Endometrium (tissue), 2 donors: ENCODE measurements at regions not wholly inside any gene's neighbourhood (a gene's known extent, or its start where the extent isn't known, plus 50 kb on each side); places are given as distances from the start of the nearest gene placed in this dataset.
"Not testable (repeated sequence)": the region's sequence is repeated elsewhere in the genome, so short reads cannot be mapped to it uniquely, and the experiment has no call there.

ENCODE experiments used
- FAIRE-seq: peaks from 2 replicates; lab custom pipeline; 2012; peaks lifted over from hg19 to GRCh38; lab: Jason Lieb, UNC
- donor health status: control.
- donor health status: control.

- not testable (repeated sequence) for FAIRE-seq
Measured at GRCh38 chr5:17982626-17983025, 348.4 kb downstream of the TAF11L14 start.

GRCh38 chr5:17989036-17989435 is 354.8 kb downstream of the TAF11L14 start:
- no peak for FAIRE-seq

DNA sequence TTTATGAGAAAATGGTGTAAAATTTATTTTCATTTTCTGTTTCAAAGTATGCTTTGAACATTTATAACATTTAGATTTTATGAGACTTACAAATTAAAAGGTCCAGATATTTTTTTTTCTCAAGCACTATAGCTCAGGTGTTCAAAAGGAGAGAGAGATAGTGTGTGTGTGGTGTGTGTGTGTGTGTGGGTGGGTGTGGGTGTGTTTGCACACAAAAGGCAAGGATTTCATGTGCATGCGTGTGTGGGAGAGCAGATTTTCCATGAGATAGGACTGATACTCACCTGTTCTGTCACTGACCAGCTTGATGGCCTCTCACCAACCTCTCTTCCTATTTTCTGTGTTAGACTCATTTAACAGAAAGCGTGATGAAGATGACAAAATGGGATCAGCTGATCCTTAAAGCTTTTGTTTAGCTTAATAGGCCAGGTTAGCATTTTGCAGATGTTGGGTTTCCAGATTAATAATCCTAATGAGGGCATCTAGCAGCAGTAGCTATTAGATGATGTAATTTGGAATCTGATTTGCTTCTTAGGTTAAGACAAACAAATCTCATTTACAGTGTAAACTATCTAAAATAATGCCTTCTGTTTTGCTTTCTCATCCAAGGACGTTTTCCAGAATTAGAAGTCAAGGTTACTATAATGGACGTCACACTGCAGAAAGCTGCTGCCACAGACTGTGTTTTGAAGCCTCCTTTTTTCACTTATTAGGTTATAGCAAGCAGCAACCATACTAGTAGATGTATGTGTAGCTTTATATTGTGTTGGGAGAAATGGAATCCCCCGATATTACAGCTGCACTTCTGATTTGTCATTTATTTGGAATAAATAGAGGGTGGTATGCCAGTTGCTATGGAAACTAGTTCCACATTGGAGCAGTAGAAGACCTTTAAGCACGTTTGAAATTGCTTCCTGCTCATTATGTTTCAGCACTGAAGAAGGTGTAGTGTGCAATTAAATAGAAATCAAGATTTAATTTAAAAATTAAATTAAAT is 355.6 kb downstream of the TAF11L14 start:
- FAIRE-seq: no peak

- no peak for FAIRE-seq
Measured at GRCh38 chr5:17991775-17992174, 357.5 kb downstream of the TAF11L14 start.

GRCh38 chr5:17992291-17992690 is 358.0 kb downstream of the TAF11L14 start:
- no peak for FAIRE-seq

- FAIRE-seq: no peak
Measured at GRCh38 chr5:17995997-17996396, 361.7 kb downstream of the TAF11L14 start.

DNA sequence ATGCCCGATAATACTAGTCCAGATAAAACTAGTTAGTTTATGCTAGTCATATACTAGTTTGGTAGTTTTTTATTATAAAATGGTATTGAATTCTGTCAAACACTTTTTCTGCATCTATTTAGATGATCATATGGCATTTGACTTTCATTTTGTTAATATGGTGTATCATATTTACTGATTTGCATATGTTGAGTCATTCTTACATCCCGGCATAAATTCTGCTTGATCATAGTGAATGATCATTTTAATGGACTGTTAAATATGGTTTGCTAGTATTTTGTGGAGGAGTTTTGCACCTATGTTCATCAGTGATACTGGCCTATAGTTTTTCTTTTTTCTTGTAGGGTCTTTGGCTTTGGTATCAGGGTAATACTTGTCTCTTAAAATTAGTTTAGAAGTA is 365.6 kb downstream of the TAF11L14 start:
- FAIRE-seq: no peak

DNA sequence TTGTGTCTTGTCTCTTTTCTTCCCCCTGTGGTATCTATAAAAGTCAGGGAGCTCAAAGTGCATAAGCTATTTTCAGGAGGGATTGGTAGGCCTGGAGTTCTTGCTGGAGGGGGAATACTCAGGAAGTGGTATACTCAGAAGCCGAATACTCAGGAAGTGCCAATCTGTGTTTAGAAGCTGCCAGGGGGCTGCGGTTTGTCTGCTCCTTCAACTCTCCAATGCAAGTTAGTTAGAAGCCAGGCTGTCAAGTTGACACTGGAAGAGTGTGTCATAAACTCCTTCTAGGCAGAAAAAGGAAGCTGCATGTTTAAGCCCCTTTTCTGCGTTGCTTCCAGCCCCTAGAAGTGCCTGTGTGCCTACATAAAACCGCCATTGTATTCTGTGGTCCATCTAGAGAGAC is 366.5 kb downstream of the TAF11L14 start:
- no peak for FAIRE-seq

DNA sequence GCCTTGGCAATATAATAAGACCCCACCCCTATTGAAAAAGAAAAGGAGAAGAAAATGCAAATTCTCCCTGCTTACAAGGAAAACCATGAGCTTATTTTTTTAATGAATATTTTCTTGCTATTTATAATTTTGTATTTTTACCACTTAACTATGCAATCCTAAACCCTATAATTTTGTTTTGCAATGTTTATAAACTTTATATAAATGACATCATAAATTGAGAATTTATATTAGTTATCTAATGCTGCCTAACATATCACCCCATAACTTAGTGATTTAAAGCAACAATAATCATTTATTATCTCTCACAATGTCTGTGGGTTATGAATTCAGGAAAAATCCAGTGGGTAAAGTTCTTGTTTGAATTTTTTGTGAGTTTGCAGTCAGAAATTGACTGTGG is 369.1 kb downstream of the TAF11L14 start:
- FAIRE-seq: no peak

GRCh38 chr5:18003784-18004183 is 369.5 kb downstream of the TAF11L14 start:
- FAIRE-seq: no peak

DNA sequence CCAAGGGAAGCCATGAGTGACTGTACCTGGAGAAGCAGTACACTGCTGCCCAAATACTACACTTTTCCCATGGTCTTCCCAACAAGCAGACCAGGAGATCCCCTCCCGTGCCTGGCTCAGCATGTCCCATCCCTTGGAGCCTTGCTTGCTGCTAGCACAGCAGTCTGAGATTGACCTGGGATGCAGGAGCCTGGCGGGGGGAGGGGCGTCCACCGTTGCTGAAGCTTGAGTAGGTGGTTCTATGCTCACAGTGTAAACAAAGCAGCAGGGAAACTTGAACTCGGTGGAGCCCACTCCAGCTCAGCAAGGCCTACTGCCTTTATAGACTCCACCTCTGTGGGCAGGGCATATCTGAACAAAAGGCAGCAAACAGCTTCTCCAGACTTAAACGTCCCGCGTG is 372.0 kb downstream of the TAF11L14 start:
- FAIRE-seq: not testable (repeated sequence)

- no peak for FAIRE-seq
Measured at GRCh38 chr5:18008940-18009339, 374.7 kb downstream of the TAF11L14 start.

GRCh38 chr5:18010053-18010452 is 375.8 kb downstream of the TAF11L14 start:
- no peak for FAIRE-seq

- FAIRE-seq: no peak
Measured at GRCh38 chr5:18018472-18018871, 384.2 kb downstream of the TAF11L14 start.

GRCh38 chr5:18023275-18023674 is 389.0 kb downstream of the TAF11L14 start:
- no peak for FAIRE-seq

DNA sequence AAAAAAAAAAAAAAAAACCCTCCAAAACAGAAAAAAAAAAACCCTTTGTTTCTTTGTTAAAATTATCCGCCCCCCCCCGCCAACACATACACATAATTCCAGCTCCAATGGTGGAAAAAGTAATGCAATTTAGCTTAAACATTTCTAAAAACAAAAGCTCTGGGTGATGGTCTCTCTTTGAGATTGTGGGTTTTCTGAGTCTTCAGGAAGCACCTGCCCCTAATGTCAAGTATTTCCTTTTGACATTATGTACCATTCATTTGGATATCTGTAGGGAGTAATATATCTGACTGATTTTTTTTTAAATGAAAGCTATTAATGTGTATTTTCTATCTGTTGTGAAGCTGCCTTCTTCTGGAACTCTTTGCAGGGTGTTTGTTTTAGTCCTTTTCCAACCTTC is 389.7 kb downstream of the TAF11L14 start:
- FAIRE-seq: no peak

- FAIRE-seq: no peak
Measured at GRCh38 chr5:18024542-18024941, 390.3 kb downstream of the TAF11L14 start.

GRCh38 chr5:18027241-18027867 is 393.1 kb downstream of the TAF11L14 start:
- FAIRE-seq: peak; percentile 99

- FAIRE-seq: no peak
Measured at GRCh38 chr5:18028036-18028435, 393.8 kb downstream of the TAF11L14 start.

DNA sequence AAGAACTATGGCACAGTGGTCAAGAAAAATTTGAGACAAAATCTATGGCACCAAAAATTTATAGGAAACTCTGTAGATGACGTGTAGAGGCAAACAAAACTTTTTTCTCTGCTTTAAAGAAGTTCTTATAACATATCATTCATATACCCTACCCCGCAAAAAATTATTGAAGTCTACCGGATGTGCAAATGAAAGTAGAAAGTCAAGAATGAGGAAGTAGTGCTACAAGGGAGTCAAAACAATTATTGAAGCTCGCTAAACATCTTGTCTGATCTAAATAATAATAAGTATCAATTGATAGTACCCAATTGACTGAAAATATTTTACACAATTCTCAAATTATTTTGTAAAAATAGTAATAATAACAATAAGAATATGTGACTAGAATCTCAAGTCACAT is 398.5 kb downstream of the TAF11L14 start:
- no peak for FAIRE-seq

GRCh38 chr5:18036531-18036930 is 402.3 kb downstream of the TAF11L14 start:
- no peak for FAIRE-seq

DNA sequence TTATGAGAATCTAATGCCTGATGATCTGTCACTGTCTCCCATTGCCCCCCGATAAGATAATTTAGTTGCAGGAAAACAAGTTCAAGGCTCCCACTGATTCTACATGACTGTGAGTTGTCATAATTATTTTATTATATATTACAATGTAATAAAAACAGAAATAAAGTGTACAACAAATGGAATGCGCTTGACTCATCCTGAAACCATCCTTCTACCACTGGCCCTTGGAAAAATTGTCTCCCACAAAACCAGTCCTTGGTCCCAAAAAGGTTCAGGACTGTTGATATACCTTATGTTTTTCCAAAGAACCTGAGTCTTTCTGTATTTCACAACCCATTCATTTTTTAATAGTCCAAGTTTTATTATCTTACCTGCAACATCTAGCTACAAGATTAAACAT is 403.5 kb downstream of the TAF11L14 start:
- no peak for FAIRE-seq

- FAIRE-seq: no peak
Measured at GRCh38 chr5:18043344-18043743, 409.1 kb downstream of the TAF11L14 start.
